Lower leg skin (tissue), 3 donors: ENCODE measurements at regions not wholly inside any gene's neighbourhood (a gene's known extent, or its start where the extent isn't known, plus 50 kb on each side); places are given as distances from the start of the nearest gene placed in this dataset.

ENCODE experiments used
- CTCF ChIP-seq, 3 donors: fragments of 450-650 bp; IDR thresholded peaks; one replicate each; pipeline ENCODE4 v1.5.1; 2016; ENCODE audit warnings: antibody characterized with exemption in 3 of 3, mild to moderate bottlenecking in 3 of 3, moderate library complexity in 2 of 3
- POLR2A ChIP-seq, 2 donors: fragments of 450-650 bp; IDR thresholded peaks; one replicate each; pipeline ENCODE4 v1.6.1; 2016 to 2017; ENCODE audit warnings: antibody characterized with exemption in 2 of 2, mild to moderate bottlenecking in 1 of 2, moderate library complexity in 1 of 2

GRCh38 chr18:76712511-76713140, 109.7 kb upstream of the ZNF236 start:
- TF ChIP-seq CTCF (IDR thresholded peaks at IDR 0.05): no peak
- no peak for TF ChIP-seq POLR2A (IDR thresholded peaks at IDR 0.05)
